ENCODE measurements at regions not wholly inside any gene's neighbourhood (a gene's known extent, or its start where the extent isn't known, plus 50 kb on each side); places are given as distances from the start of the nearest gene placed in this dataset.

DNA sequence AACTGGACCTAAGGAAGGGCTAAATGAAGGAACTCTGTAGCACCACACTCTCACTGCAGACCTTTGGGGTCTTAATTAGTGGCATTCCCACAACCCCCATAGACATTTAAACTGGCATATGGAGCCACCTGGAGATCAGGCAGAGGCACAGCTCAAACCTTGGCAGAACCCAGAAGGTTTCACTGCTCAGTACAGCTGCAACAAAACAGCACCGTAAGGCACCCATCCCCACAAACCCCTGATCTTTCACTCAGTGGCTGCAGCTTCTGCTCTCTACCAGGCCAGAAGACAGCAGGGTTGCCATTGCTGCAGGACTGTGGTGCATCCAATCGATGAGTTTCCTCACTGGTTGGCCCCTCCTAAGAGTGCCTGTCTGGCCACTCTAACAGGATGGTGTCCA is 361.6 kb upstream of the VRK2 start:
- TF ChIP-seq ZNF70 (CRISPR knock-in tag; IDR thresholded peaks at IDR 0.05) (no peak), ZFP3 (CRISPR knock-in tag; IDR thresholded peaks at IDR 0.05) (no peak), RARB (CRISPR knock-in tag; IDR thresholded peaks at IDR 0.05) (no peak), OSR1 (CRISPR knock-in tag; IDR thresholded peaks at IDR 0.05) (no peak), ISL1 (CRISPR knock-in tag; IDR thresholded peaks at IDR 0.05) (no peak), ZNF8 (CRISPR knock-in tag; IDR thresholded peaks at IDR 0.05) (no peak), ESRRG (CRISPR knock-in tag; IDR thresholded peaks at IDR 0.05) (no peak), GLIS3 (CRISPR knock-in tag; IDR thresholded peaks at IDR 0.05) (no peak), ZC3H10 (CRISPR knock-in tag; IDR thresholded peaks at IDR 0.05) (no peak), ARNTL (CRISPR knock-in tag; IDR thresholded peaks at IDR 0.05; ENCODE audit: borderline replicate concordance, low read depth) (no peak)
- TF ChIP-seq, protein P1, sequence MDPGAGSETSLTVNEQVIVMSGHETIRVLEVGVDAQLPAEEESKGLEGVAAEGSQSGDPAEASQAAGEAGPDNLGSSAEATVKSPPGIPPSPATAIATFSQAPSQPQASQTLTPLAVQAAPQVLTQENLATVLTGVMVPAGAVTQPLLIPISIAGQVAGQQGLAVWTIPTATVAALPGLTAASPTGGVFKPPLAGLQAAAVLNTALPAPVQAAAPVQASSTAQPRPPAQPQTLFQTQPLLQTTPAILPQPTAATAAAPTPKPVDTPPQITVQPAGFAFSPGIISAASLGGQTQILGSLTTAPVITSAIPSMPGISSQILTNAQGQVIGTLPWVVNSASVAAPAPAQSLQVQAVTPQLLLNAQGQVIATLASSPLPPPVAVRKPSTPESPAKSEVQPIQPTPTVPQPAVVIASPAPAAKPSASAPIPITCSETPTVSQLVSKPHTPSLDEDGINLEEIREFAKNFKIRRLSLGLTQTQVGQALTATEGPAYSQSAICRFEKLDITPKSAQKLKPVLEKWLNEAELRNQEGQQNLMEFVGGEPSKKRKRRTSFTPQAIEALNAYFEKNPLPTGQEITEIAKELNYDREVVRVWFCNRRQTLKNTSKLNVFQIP (CRISPR knock-in tag; IDR thresholded peaks at IDR 0.05; ENCODE audit: borderline replicate concordance, low read depth): no peak
- TF ChIP-seq, protein P2, sequence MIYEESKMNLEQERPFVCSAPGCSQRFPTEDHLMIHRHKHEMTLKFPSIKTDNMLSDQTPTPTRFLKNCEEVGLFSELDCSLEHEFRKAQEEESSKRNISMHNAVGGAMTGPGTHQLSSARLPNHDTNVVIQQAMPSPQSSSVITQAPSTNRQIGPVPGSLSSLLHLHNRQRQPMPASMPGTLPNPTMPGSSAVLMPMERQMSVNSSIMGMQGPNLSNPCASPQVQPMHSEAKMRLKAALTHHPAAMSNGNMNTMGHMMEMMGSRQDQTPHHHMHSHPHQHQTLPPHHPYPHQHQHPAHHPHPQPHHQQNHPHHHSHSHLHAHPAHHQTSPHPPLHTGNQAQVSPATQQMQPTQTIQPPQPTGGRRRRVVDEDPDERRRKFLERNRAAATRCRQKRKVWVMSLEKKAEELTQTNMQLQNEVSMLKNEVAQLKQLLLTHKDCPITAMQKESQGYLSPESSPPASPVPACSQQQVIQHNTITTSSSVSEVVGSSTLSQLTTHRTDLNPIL (CRISPR knock-in tag; IDR thresholded peaks at IDR 0.05; ENCODE audit: low read depth): no peak
- ATAC-seq: no peak

DNA sequence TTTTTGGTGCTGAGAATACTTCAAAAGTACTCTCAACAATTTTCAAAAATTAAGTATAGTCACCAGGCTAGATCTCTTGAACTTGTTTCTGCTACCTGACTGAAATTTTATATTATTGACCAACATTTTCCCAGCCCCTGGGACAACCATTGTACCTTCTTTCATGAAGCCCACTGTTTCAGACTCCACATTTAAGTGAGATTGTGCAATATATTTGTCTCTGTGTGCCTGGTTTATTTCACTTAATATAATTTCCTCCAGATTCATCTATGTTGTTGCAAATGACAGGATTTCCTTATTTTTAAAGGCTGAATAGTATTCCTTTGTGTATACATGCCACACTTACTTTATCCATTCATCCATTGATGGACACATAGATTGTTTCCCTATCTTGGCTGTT is 354.2 kb upstream of the VRK2 start:
- no peak for ATAC-seq
- TF ChIP-seq TOX (CRISPR knock-in tag; IDR thresholded peaks at IDR 0.05; ENCODE audit: borderline replicate concordance) (no peak), ZFP3 (CRISPR knock-in tag; IDR thresholded peaks at IDR 0.05) (no peak), ESRRG (CRISPR knock-in tag; IDR thresholded peaks at IDR 0.05) (no peak), SNAI2 (CRISPR knock-in tag; IDR thresholded peaks at IDR 0.05) (no peak), PPARA (CRISPR knock-in tag; IDR thresholded peaks at IDR 0.05; ENCODE audit: borderline replicate concordance) (no peak)
- TF ChIP-seq, protein P3, sequence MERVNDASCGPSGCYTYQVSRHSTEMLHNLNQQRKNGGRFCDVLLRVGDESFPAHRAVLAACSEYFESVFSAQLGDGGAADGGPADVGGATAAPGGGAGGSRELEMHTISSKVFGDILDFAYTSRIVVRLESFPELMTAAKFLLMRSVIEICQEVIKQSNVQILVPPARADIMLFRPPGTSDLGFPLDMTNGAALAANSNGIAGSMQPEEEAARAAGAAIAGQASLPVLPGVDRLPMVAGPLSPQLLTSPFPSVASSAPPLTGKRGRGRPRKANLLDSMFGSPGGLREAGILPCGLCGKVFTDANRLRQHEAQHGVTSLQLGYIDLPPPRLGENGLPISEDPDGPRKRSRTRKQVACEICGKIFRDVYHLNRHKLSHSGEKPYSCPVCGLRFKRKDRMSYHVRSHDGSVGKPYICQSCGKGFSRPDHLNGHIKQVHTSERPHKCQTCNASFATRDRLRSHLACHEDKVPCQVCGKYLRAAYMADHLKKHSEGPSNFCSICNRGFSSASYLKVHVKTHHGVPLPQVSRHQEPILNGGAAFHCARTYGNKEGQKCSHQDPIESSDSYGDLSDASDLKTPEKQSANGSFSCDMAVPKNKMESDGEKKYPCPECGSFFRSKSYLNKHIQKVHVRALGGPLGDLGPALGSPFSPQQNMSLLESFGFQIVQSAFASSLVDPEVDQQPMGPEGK (CRISPR knock-in tag; IDR thresholded peaks at IDR 0.05; ENCODE audit: borderline replicate concordance): no peak
- TF ChIP-seq, protein P2 (CRISPR knock-in tag; IDR thresholded peaks at IDR 0.05; ENCODE audit: low read depth): no peak
- TF ChIP-seq, protein P1 (CRISPR knock-in tag; IDR thresholded peaks at IDR 0.05; ENCODE audit: borderline replicate concordance, low read depth): no peak

DNA sequence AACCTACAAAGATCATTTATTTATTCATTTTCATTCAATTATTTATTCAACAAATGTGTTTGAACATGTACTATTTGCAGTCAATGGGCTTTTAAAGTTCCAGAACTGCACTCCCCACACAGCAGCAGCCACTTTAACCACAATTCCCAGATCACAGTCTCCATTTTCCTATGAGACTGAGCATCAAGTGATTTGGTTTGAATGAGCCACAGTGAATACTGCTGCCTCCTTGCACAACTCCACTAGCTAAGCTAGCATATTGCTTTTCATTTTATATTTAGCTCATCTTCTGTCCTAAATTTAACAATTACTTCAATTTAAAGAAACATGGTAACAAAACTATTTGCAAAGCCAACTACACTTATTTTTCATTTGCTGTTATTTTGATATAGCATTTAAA is 353.4 kb upstream of the VRK2 start:
- ATAC-seq: no peak
- TF ChIP-seq ZFP30 (CRISPR knock-in tag; IDR thresholded peaks at IDR 0.05) (no peak), RARB (CRISPR knock-in tag; IDR thresholded peaks at IDR 0.05) (no peak), ESRRG (CRISPR knock-in tag; IDR thresholded peaks at IDR 0.05) (no peak), CSDC2 (CRISPR knock-in tag; IDR thresholded peaks at IDR 0.05) (no peak), ZNF565 (CRISPR knock-in tag; conservative IDR thresholded peaks at IDR 0.05; ENCODE audit: low read depth) (no peak), BACH2 (CRISPR knock-in tag; IDR thresholded peaks at IDR 0.05; ENCODE audit: borderline replicate concordance) (no peak), ISL1 (CRISPR knock-in tag; IDR thresholded peaks at IDR 0.05) (no peak), PPARA (CRISPR knock-in tag; IDR thresholded peaks at IDR 0.05; ENCODE audit: borderline replicate concordance) (no peak), TOX (CRISPR knock-in tag; IDR thresholded peaks at IDR 0.05; ENCODE audit: borderline replicate concordance) (no peak), ZFP3 (CRISPR knock-in tag; IDR thresholded peaks at IDR 0.05) (no peak)
- TF ChIP-seq, protein P4, sequence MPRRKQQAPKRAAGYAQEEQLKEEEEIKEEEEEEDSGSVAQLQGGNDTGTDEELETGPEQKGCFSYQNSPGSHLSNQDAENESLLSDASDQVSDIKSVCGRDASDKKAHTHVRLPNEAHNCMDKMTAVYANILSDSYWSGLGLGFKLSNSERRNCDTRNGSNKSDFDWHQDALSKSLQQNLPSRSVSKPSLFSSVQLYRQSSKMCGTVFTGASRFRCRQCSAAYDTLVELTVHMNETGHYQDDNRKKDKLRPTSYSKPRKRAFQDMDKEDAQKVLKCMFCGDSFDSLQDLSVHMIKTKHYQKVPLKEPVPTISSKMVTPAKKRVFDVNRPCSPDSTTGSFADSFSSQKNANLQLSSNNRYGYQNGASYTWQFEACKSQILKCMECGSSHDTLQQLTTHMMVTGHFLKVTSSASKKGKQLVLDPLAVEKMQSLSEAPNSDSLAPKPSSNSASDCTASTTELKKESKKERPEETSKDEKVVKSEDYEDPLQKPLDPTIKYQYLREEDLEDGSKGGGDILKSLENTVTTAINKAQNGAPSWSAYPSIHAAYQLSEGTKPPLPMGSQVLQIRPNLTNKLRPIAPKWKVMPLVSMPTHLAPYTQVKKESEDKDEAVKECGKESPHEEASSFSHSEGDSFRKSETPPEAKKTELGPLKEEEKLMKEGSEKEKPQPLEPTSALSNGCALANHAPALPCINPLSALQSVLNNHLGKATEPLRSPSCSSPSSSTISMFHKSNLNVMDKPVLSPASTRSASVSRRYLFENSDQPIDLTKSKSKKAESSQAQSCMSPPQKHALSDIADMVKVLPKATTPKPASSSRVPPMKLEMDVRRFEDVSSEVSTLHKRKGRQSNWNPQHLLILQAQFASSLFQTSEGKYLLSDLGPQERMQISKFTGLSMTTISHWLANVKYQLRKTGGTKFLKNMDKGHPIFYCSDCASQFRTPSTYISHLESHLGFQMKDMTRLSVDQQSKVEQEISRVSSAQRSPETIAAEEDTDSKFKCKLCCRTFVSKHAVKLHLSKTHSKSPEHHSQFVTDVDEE (CRISPR knock-in tag; IDR thresholded peaks at IDR 0.05): no peak
- TF ChIP-seq, protein P5, sequence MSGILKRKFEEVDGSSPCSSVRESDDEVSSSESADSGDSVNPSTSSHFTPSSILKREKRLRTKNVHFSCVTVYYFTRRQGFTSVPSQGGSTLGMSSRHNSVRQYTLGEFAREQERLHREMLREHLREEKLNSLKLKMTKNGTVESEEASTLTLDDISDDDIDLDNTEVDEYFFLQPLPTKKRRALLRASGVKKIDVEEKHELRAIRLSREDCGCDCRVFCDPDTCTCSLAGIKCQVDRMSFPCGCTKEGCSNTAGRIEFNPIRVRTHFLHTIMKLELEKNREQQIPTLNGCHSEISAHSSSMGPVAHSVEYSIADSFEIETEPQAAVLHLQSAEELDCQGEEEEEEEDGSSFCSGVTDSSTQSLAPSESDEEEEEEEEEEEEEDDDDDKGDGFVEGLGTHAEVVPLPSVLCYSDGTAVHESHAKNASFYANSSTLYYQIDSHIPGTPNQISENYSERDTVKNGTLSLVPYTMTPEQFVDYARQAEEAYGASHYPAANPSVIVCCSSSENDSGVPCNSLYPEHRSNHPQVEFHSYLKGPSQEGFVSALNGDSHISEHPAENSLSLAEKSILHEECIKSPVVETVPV (CRISPR knock-in tag; IDR thresholded peaks at IDR 0.05): no peak
- TF ChIP-seq, protein P2 (CRISPR knock-in tag; IDR thresholded peaks at IDR 0.05; ENCODE audit: low read depth): no peak
- TF ChIP-seq, protein P1 (CRISPR knock-in tag; IDR thresholded peaks at IDR 0.05; ENCODE audit: borderline replicate concordance, low read depth): no peak

Data from SK-N-SH treated with all-trans-retinoic acid at 6 μM for 48 hours (cell line).